ENCODE measurements at regions not wholly inside any gene's neighbourhood (a gene's known extent, or its start where the extent isn't known, plus 50 kb on each side); places are given as distances from the start of the nearest gene placed in this dataset.
"Not testable (repeated sequence)": the region's sequence is repeated elsewhere in the genome, so short reads cannot be mapped to it uniquely, and the experiment has no call there.

DNA sequence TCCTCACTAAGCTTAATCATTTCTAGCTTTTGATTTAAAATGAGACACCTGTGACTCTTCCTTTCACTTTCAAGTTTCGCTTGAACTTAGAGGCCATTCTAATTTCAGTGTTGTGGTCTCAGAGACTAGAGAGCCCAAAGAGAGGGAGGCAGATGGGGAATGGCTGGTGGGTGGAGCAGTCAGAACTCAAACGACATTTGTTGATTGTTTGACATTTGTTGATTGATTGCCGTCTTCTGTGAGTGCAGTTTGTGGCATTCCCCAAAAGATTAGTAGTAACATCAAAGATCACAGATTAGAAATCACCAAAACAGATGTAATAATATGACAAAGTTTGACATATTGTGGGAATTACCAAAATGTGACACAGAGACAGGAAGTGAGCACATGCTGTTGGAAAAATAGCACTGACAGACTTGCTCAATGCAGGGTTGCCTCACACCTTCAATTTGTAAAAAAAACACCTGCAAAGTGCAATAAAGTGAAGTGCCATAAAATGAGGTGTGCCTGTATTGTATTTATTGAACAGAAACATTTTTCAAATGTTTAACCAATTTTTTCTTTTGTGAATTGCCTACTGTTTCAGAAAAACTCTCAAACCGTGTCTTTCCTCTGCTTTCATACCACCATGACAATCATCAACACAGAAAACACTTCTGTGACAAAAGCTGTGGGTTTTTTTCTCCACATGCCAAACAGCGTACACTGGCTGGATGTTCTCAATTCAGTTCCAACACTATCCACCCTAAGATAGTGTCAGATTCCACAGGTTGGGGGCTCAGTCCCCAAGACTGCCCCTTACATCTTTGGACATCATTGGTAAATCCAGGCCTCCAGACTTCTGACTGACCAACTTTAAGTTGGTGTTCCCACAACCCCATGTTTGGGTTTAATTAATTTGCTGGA, 376.3 kb upstream of the RGS6 start:
- Histone ChIP-seq H3K27me3 (ENCODE audit: insufficient read depth, poor library complexity, severe bottlenecking) (no peaks in the 10 kb centered on the region), H3K27ac (replicated peaks) (peak overlapping the region; percentile 40), H3K4me3 (replicated peaks; ENCODE audit: insufficient read depth, low read length) (no peak overlapping the region)
- peak in 1 of 2 experiments; percentile 31 for DNase-seq (ENCODE audit: low read depth in 1 of 2, low spot score in 1 of 2)
- TF ChIP-seq GABPA (IDR thresholded peaks at IDR 0.05; ENCODE audit: low read depth) (no peak), SPI1 (IDR thresholded peaks at IDR 0.05; ENCODE audit: borderline replicate concordance, low read depth) (no peak), POLR2AphosphoS5 (IDR thresholded peaks at IDR 0.05; ENCODE audit: low read depth) (no peak)
- TF ChIP-seq, protein P1, sequence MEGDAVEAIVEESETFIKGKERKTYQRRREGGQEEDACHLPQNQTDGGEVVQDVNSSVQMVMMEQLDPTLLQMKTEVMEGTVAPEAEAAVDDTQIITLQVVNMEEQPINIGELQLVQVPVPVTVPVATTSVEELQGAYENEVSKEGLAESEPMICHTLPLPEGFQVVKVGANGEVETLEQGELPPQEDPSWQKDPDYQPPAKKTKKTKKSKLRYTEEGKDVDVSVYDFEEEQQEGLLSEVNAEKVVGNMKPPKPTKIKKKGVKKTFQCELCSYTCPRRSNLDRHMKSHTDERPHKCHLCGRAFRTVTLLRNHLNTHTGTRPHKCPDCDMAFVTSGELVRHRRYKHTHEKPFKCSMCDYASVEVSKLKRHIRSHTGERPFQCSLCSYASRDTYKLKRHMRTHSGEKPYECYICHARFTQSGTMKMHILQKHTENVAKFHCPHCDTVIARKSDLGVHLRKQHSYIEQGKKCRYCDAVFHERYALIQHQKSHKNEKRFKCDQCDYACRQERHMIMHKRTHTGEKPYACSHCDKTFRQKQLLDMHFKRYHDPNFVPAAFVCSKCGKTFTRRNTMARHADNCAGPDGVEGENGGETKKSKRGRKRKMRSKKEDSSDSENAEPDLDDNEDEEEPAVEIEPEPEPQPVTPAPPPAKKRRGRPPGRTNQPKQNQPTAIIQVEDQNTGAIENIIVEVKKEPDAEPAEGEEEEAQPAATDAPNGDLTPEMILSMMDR (IDR thresholded peaks at IDR 0.05; ENCODE audit: insufficient read depth, low read length), result no peak
- TF ChIP-seq, protein P2, sequence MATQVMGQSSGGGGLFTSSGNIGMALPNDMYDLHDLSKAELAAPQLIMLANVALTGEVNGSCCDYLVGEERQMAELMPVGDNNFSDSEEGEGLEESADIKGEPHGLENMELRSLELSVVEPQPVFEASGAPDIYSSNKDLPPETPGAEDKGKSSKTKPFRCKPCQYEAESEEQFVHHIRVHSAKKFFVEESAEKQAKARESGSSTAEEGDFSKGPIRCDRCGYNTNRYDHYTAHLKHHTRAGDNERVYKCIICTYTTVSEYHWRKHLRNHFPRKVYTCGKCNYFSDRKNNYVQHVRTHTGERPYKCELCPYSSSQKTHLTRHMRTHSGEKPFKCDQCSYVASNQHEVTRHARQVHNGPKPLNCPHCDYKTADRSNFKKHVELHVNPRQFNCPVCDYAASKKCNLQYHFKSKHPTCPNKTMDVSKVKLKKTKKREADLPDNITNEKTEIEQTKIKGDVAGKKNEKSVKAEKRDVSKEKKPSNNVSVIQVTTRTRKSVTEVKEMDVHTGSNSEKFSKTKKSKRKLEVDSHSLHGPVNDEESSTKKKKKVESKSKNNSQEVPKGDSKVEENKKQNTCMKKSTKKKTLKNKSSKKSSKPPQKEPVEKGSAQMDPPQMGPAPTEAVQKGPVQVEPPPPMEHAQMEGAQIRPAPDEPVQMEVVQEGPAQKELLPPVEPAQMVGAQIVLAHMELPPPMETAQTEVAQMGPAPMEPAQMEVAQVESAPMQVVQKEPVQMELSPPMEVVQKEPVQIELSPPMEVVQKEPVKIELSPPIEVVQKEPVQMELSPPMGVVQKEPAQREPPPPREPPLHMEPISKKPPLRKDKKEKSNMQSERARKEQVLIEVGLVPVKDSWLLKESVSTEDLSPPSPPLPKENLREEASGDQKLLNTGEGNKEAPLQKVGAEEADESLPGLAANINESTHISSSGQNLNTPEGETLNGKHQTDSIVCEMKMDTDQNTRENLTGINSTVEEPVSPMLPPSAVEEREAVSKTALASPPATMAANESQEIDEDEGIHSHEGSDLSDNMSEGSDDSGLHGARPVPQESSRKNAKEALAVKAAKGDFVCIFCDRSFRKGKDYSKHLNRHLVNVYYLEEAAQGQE (IDR thresholded peaks at IDR 0.05; ENCODE audit: insufficient replicate concordance, low read depth), result no peak

DNA sequence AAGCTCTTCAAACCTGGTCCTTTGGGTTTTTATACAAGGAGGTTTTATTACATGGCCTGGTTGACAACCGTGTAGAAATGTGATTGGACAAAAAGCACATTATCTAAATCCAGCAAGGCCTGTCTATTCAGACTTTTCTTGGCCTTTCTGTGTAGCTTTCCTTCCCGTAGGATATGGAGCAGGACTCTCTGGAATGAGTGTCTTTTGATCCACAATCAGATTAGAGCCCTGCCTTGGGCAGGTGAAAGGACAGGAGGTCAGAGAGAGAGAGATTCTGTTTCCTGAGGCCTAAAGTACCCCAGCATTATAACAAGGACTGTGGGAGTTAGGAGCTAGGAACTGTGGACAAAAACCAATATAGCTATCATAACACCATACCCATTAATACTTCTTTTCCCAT, 375.5 kb upstream of the RGS6 start:
- peak overlapping the region; percentile 40; the same call in 1 of the 2 replicates for H3K27ac ChIP-seq (replicated peaks)
- TF ChIP-seq, protein P2 (IDR thresholded peaks at IDR 0.05; ENCODE audit: insufficient replicate concordance, low read depth), result no peak
- TF ChIP-seq, protein P1 (IDR thresholded peaks at IDR 0.05; ENCODE audit: insufficient read depth, low read length), result no peak
- TF ChIP-seq SPI1 (IDR thresholded peaks at IDR 0.05; ENCODE audit: borderline replicate concordance, low read depth) (no peak), POLR2AphosphoS5 (IDR thresholded peaks at IDR 0.05; ENCODE audit: low read depth) (no peak), GABPA (IDR thresholded peaks at IDR 0.05; ENCODE audit: low read depth) (no peak)
- no peak overlapping the region for H3K4me3 ChIP-seq (replicated peaks; ENCODE audit: insufficient read depth, low read length)
- no peaks in the 10 kb centered on the region for H3K27me3 ChIP-seq (ENCODE audit: insufficient read depth, poor library complexity, severe bottlenecking)
- DNase-seq (ENCODE audit: low read depth in 1 of 2, low spot score in 1 of 2), result no peak

DNA sequence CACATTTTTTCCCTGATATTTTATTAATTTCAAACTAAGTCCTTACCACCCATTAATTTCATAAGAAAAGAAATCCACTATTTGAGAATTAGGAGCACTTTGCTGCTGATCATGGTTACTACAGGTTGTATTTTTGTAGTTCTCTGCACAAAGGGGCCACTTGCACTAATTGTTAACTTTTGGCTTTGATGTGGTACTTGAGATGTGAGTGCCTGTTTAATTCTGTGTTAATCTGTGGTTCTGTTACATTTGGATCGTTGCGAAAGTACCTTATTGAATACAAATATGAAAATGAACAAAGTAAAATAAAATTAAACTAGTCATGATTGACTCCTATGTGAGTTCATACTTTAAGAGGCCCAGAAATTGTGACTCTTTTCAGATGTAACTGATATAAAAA, 374.9 kb upstream of the RGS6 start:
- no peaks in the 10 kb centered on the region for H3K27me3 ChIP-seq (ENCODE audit: insufficient read depth, poor library complexity, severe bottlenecking)
- H3K27ac ChIP-seq (replicated peaks), result no peak overlapping the region
- TF ChIP-seq GABPA (IDR thresholded peaks at IDR 0.05; ENCODE audit: low read depth) (no peak), SPI1 (IDR thresholded peaks at IDR 0.05; ENCODE audit: borderline replicate concordance, low read depth) (no peak)
- TF ChIP-seq, protein P1 (IDR thresholded peaks at IDR 0.05; ENCODE audit: insufficient read depth, low read length), result no peak
- TF ChIP-seq, protein P2 (IDR thresholded peaks at IDR 0.05; ENCODE audit: insufficient replicate concordance, low read depth), result no peak
- H3K4me3 ChIP-seq (replicated peaks; ENCODE audit: insufficient read depth, low read length), result no peak overlapping the region
- DNase-seq (ENCODE audit: low read depth in 1 of 2, low spot score in 1 of 2), result no peak

DNA sequence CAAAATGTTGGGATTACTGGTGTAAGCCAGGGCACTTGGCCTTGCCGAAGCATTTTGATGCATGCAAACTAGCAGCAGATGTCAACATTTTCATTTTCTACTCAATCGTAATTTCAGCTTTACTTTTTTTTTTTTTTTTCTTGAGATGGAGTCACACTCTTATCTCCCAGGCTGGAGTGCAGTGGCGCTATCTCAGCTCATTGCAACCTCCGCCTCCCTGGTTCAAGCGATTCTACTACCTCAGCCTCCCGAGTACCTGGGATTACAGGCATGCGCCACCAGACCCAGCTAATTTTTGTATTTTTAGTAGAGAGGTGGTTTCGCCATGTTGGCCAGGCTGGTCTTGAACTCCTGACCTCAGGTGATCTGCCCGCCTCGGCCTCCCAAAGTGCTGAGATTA, 373.3 kb upstream of the RGS6 start:
- H3K27ac ChIP-seq (replicated peaks); H3K4me3 ChIP-seq (replicated peaks; ENCODE audit: insufficient read depth, low read length); DNase-seq (ENCODE audit: low read depth in 1 of 2, low spot score in 1 of 2); H3K27me3 ChIP-seq (ENCODE audit: insufficient read depth, poor library complexity, severe bottlenecking): not testable (repeated sequence)
